ENCODE measurements at regions not wholly inside any gene's neighbourhood (a gene's known extent, or its start where the extent isn't known, plus 50 kb on each side); places are given as distances from the start of the nearest gene placed in this dataset.

DNA sequence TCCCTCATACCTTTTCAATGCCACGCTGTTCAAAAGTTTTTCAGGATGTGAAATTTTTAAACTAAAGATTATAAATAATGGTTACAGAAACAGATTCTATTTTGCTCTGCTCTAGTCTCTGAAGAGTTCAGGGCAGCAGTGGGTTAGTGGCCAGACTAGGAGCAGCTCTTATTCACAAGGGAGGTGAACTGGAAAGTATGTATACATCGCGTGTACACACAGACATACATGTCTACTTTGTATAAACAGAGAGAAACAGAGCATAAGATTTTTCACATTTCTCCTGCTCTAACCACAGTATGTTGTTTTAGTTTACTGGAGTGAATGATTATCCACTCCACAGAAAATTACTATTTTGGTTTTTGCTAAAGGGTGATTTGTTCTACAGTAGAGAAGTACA lies 74.4 kb upstream of the CRY1 start:
- H3K4me2 ChIP-seq (ENCODE audit: unreplicated experiment), result no peak overlapping the region
- peaks cover 11% of the 10 kb centered on the region; the same call in 1 of the 2 replicates for H3K27me3 ChIP-seq (replicated peaks; ENCODE audit: insufficient read depth)
- no peak overlapping the region for H2AFZ ChIP-seq
- in situ Hi-C loops (cut with MboI), result no loop called here
- H3F3A ChIP-seq (ENCODE audit: insufficient read depth), result no peaks in the 10 kb centered on the region
- no peaks in the 10 kb centered on the region for H3K9me3 ChIP-seq (ENCODE audit: low read depth)
- no peaks in the 10 kb centered on the region for H3K9me2 ChIP-seq (ENCODE audit: insufficient read depth)
- no peaks in the 10 kb centered on the region for H3K4me1 ChIP-seq (ENCODE audit: insufficient read depth)
- H3K27ac ChIP-seq, result no peak overlapping the region
- no peaks in the 10 kb centered on the region for H3K36me3 ChIP-seq (ENCODE audit: low read depth)
- TF ChIP-seq EZH2phosphoT487 (IDR thresholded peaks at IDR 0.05; ENCODE audit: insufficient read depth, low read depth) (no peak), EZH2 (IDR thresholded peaks at IDR 0.05; ENCODE audit: insufficient read depth, poor library complexity, severe bottlenecking) (no peak)
- no peak for DNase-seq
- 33 to 35% methylated on average over 3 of the region's 3 CpGs for WGBS, 2 experiments (ENCODE audit: low coverage in 1 of 2, low lambda C conversion rate in 2 of 2, missing lambda C conversion rate in 2 of 2)
- no peak overlapping the region for H3K4me3 ChIP-seq
- H3K9ac ChIP-seq, result no peak overlapping the region
- no peaks in the 10 kb centered on the region for H3K79me2 ChIP-seq (ENCODE audit: insufficient read depth)
- no peaks in the 10 kb centered on the region for H4K20me1 ChIP-seq (ENCODE audit: insufficient read depth)

DNA sequence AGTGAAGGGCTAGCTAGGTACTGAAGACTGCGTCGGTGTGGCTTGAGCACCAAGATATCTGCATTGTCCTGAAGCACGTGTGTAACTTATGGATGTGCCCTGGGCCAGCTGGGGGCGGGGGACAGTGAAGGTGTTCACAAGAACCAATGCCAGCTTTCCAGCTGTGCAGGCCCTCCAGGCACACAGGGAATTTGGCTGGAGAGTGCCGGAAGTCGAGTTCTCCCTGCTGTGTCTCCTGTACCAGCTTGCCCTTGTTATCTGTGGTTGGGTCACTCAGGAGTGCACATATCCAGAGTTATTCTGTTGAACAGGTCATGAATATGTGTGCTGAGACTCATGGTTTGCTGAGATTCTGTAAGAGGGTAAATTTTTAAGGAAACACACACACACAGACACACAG lies 75.9 kb upstream of the CRY1 start:
- Histone ChIP-seq H3K9me2 (ENCODE audit: insufficient read depth) (no peaks in the 10 kb centered on the region), H3K27ac (no peak overlapping the region), H3K9ac (no peak overlapping the region), H3K27me3 (replicated peaks; ENCODE audit: insufficient read depth) (peaks cover 17% of the 10 kb centered on the region), H3K4me2 (ENCODE audit: unreplicated experiment) (no peak overlapping the region), H4K20me1 (ENCODE audit: insufficient read depth) (no peaks in the 10 kb centered on the region), H3K4me3 (no peak overlapping the region), H3K4me1 (ENCODE audit: insufficient read depth) (no peaks in the 10 kb centered on the region), H2AFZ (no peak overlapping the region), H3K79me2 (ENCODE audit: insufficient read depth) (no peaks in the 10 kb centered on the region), H3K9me3 (ENCODE audit: low read depth) (no peaks in the 10 kb centered on the region), H3K36me3 (ENCODE audit: low read depth) (no peaks in the 10 kb centered on the region), H3F3A (ENCODE audit: insufficient read depth) (no peaks in the 10 kb centered on the region)
- WGBS, 2 experiments (ENCODE audit: low coverage in 1 of 2, low lambda C conversion rate in 2 of 2, missing lambda C conversion rate in 2 of 2), result 46 to 47% methylated on average over 6 of the region's 6 CpGs
- TF ChIP-seq EZH2 (IDR thresholded peaks at IDR 0.05; ENCODE audit: insufficient read depth, poor library complexity, severe bottlenecking) (no peak), EZH2phosphoT487 (IDR thresholded peaks at IDR 0.05; ENCODE audit: insufficient read depth, low read depth) (no peak)
- in situ Hi-C loops (cut with MboI), result no loop called here
- DNase-seq, result no peak

DNA sequence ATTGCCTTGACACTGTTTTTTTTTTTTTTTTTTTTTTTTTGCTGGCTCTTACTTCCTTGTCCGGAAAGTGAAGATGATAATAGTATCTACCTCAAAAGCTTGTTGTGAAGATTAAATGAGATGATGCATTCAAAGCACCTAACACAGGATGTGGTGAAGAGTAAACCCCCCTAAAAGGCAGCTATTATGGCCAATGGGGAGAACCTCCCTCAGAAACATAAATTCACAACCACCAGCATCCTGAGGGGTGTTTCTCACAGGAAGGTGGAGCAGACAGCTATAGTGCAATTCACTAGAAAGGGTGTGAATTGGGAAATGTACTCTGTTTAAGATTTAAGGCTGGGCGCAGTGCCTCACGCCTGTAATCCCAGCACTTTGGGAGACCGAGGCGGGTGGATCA lies 85.4 kb upstream of the CRY1 start:
- Histone ChIP-seq H3K36me3 (ENCODE audit: low read depth) (no peaks in the 10 kb centered on the region), H3K4me1 (ENCODE audit: insufficient read depth) (no peaks in the 10 kb centered on the region), H3K4me3 (no peak overlapping the region), H3K9ac (no peak overlapping the region), H3K4me2 (ENCODE audit: unreplicated experiment) (no peak overlapping the region), H3K79me2 (ENCODE audit: insufficient read depth) (no peaks in the 10 kb centered on the region), H4K20me1 (ENCODE audit: insufficient read depth) (no peaks in the 10 kb centered on the region), H3K27ac (no peak overlapping the region), H3K9me2 (ENCODE audit: insufficient read depth) (no peaks in the 10 kb centered on the region), H3K27me3 (replicated peaks; ENCODE audit: insufficient read depth) (peaks cover 24% of the 10 kb centered on the region), H3F3A (ENCODE audit: insufficient read depth) (no peaks in the 10 kb centered on the region), H3K9me3 (ENCODE audit: low read depth) (no peaks in the 10 kb centered on the region), H2AFZ (no peak overlapping the region)
- DNase-seq, result no peak
- in situ Hi-C loops (cut with MboI), result no loop called here
- 87 to 88% methylated on average over 5 of the region's 5 CpGs for WGBS, 2 experiments (ENCODE audit: low coverage in 1 of 2, low lambda C conversion rate in 2 of 2, missing lambda C conversion rate in 2 of 2)
- no peak for TF ChIP-seq EZH2 (IDR thresholded peaks at IDR 0.05; ENCODE audit: insufficient read depth, poor library complexity, severe bottlenecking)

DNA sequence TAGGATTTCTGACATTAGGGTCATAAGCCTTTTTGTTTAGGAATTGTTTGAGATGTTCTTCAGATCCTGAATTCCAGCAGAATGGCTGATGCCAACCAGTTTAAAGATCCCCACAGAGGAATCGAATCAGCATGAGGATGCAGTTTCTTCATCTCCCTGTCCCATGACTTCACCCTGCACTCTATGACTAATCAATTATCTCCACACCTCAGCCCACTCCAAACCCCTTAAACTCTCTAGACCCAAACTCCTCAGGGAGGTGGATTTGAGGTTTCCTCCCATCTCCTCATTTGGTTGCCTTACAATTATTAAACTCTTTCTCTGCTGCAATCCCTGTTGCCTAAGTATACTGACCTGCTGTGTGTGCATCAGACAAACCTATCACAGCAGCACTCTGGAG lies 86.5 kb upstream of the CRY1 start:
- H3K4me1 ChIP-seq (ENCODE audit: insufficient read depth), result no peaks in the 10 kb centered on the region
- in situ Hi-C loops (cut with MboI), result no loop called here
- no peak overlapping the region for H3K4me2 ChIP-seq (ENCODE audit: unreplicated experiment)
- H2AFZ ChIP-seq, result no peak overlapping the region
- no peaks in the 10 kb centered on the region for H3K79me2 ChIP-seq (ENCODE audit: insufficient read depth)
- no peaks in the 10 kb centered on the region for H3K36me3 ChIP-seq (ENCODE audit: low read depth)
- H3K27ac ChIP-seq, result no peak overlapping the region
- no peak overlapping the region for H3K4me3 ChIP-seq
- no peaks in the 10 kb centered on the region for H3K9me3 ChIP-seq (ENCODE audit: low read depth)
- no peak overlapping the region for H3K9ac ChIP-seq
- H4K20me1 ChIP-seq (ENCODE audit: insufficient read depth), result no peaks in the 10 kb centered on the region
- H3K9me2 ChIP-seq (ENCODE audit: insufficient read depth), result no peaks in the 10 kb centered on the region
- no peak for TF ChIP-seq EZH2 (IDR thresholded peaks at IDR 0.05; ENCODE audit: insufficient read depth, poor library complexity, severe bottlenecking)
- no peak for TF ChIP-seq EZH2phosphoT487 (IDR thresholded peaks at IDR 0.05; ENCODE audit: insufficient read depth, low read depth)
- DNase-seq, result peak; percentile 14
- peaks cover 17% of the 10 kb centered on the region for H3K27me3 ChIP-seq (replicated peaks; ENCODE audit: insufficient read depth)
- 56 to 62% methylated on average over 1 of the region's 1 CpG for WGBS, 2 experiments (ENCODE audit: low coverage in 1 of 2, low lambda C conversion rate in 2 of 2, missing lambda C conversion rate in 2 of 2)
- no peaks in the 10 kb centered on the region for H3F3A ChIP-seq (ENCODE audit: insufficient read depth)

DNA sequence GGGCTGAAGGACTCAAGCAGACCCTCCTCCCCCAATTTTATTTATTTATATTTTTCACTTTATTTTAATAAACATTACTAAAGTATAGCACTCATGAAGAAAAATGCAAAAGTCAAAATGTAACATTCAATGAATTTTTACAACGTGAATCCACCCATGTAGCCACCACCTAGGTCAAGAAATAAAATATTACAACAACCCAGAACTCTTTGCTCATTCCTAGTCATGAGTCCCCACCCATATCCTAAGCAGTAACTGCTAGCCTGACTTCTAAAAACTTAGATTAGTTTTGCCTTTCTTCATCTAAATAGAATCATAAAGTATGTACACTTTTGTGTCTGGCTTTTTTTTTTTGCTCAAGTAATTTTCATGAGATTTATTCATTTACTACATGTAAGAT lies 86.9 kb upstream of the CRY1 start:
- Histone ChIP-seq H3K79me2 (ENCODE audit: insufficient read depth) (no peaks in the 10 kb centered on the region), H3K4me3 (no peak overlapping the region), H2AFZ (no peak overlapping the region), H3F3A (ENCODE audit: insufficient read depth) (no peaks in the 10 kb centered on the region), H4K20me1 (ENCODE audit: insufficient read depth) (no peaks in the 10 kb centered on the region), H3K9me2 (ENCODE audit: insufficient read depth) (no peaks in the 10 kb centered on the region), H3K4me2 (ENCODE audit: unreplicated experiment) (no peak overlapping the region), H3K9me3 (ENCODE audit: low read depth) (no peaks in the 10 kb centered on the region), H3K27me3 (replicated peaks; ENCODE audit: insufficient read depth) (peaks cover 13% of the 10 kb centered on the region), H3K27ac (no peak overlapping the region), H3K36me3 (ENCODE audit: low read depth) (no peaks in the 10 kb centered on the region), H3K4me1 (ENCODE audit: insufficient read depth) (no peaks in the 10 kb centered on the region), H3K9ac (no peak overlapping the region)
- in situ Hi-C loops (cut with MboI), result no loop called here
- no peak for DNase-seq
- WGBS, 2 experiments (ENCODE audit: low coverage in 1 of 2, low lambda C conversion rate in 2 of 2, missing lambda C conversion rate in 2 of 2), result 9 to 13% methylated on average over 1 of the region's 1 CpG
- no peak for TF ChIP-seq EZH2 (IDR thresholded peaks at IDR 0.05; ENCODE audit: insufficient read depth, poor library complexity, severe bottlenecking)

All from GM23248 (cell line).